Upper lobe of left lung (tissue), 6 donors: ENCODE measurements at regions not wholly inside any gene's neighbourhood (a gene's known extent, or its start where the extent isn't known, plus 50 kb on each side); places are given as distances from the start of the nearest gene placed in this dataset.

Experiments used
- ATAC-seq, 2 donors: fragments of 200-7000 bp; cut with Tn5 transposase; one replicate each; pipeline ENCODE4 v1.9.1; 2022; ENCODE audit warnings: mild to moderate bottlenecking in 2 of 2, moderate library complexity in 2 of 2; ENCODE audit not compliant: low FRiP score in 2 of 2
- DNase-seq, 2 donors: peaks; one replicate each; pipeline ENCODE4 v3.0.0-alpha.2; 2019 to 2020
- H3K27ac ChIP-seq, 4 donors: fragments of 200-600 bp; sonication (generic); one replicate each; pipeline ENCODE4 v1.5.1; 2016 to 2019
- H3K27me3 ChIP-seq, 4 donors: fragments of 200-600 bp; sonication (generic); one replicate each; pipeline ENCODE4 v1.5.1; 2017 to 2019
- H3K36me3 ChIP-seq, 4 donors: fragments of 200-600 bp; sonication (generic); one replicate each; pipeline ENCODE4 v1.5.1; 2016 to 2019
- H3K4me1 ChIP-seq, 4 donors: fragments of 200-600 bp; sonication (generic); one replicate each; pipeline ENCODE4 v1.5.1; 2018 to 2019
- H3K4me3 ChIP-seq, 4 donors: fragments of 200-600 bp; sonication (generic); one replicate each; pipeline ENCODE4 v1.5.1; 2017 to 2019; ENCODE audit warnings: mild to moderate bottlenecking in 2 of 4, moderate library complexity in 1 of 4
- H3K9me3 ChIP-seq, 4 donors: fragments of 200-600 bp; sonication (generic); one replicate each; pipeline ENCODE4 v1.5.1; 2018 to 2019
- EP300 ChIP-seq, 4 donors: sonication (generic); formaldehyde crosslinking; IDR thresholded peaks; one replicate each; pipeline ENCODE4 v1.5.1; 2017; ENCODE audit warnings: antibody characterized with exemption in 4 of 4, control low read depth in 2 of 4
- POLR2A ChIP-seq, 4 donors: fragments of 450-650 bp; IDR thresholded peaks; one replicate each; pipeline ENCODE4 v1.5.1; 2016 to 2017; ENCODE audit warnings: antibody characterized with exemption in 4 of 4, mild to moderate bottlenecking in 2 of 4
- POLR2AphosphoS5 ChIP-seq, 2 donors: sonication (generic); formaldehyde crosslinking; IDR thresholded peaks; one replicate each; pipeline ENCODE4 v1.5.1; 2017; ENCODE audit warnings: antibody characterized with exemption in 2 of 2
- WGBS, 2 donors: methylation state at CpG; one replicate each; pipeline ENCODE4 v1.1.5; 2017 to 2018; 5-methylcytosine and 5-hydroxymethylcytosine counted together
- TF ChIP-seq, protein P1 (sequence below), 6 experiments: fragments of 450-650 bp in 4 of 6; fragments of 200-600 bp in 2 of 6; sonication (generic) in 2 of 6; IDR thresholded peaks; one replicate each; pipeline ENCODE4 v1.5.1; 2016 to 2019; ENCODE audit warnings: antibody characterized with exemption in 6 of 6
- donor health status: DM: no; HTN: no; CAD: no; lungs with moderate emphysema.
- donor health status: DM: no; HTN: yes; CAD: no; lungs with severe emphysema.

DNA sequence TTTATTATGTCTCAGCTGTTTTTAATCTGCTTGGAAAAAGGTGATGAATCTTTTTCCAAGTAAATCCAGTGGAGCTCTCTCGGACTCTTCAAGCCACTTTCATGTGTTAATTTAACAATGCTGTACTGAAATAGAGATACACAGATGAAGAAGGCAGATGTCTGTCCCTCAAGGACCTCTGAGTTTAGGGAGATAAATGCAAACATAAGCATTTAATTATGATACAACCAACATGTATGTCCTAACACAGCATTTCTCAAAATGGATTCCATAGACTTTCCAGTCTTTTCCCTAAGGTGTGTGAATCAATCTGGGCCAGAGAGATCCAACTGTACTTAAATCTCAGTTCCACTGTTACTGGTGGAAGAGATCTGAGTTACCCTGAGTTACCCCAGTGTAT, 262.4 kb downstream of the RND3 start:
- no peaks in the 10 kb centered on the region for H3K9me3 ChIP-seq
- ATAC-seq = no peak
- TF ChIP-seq POLR2A (IDR thresholded peaks at IDR 0.05) = no peak
- TF ChIP-seq EP300 (IDR thresholded peaks at IDR 0.05) = no peak
- no peak for TF ChIP-seq POLR2AphosphoS5 (IDR thresholded peaks at IDR 0.05)
- TF ChIP-seq, protein P1, sequence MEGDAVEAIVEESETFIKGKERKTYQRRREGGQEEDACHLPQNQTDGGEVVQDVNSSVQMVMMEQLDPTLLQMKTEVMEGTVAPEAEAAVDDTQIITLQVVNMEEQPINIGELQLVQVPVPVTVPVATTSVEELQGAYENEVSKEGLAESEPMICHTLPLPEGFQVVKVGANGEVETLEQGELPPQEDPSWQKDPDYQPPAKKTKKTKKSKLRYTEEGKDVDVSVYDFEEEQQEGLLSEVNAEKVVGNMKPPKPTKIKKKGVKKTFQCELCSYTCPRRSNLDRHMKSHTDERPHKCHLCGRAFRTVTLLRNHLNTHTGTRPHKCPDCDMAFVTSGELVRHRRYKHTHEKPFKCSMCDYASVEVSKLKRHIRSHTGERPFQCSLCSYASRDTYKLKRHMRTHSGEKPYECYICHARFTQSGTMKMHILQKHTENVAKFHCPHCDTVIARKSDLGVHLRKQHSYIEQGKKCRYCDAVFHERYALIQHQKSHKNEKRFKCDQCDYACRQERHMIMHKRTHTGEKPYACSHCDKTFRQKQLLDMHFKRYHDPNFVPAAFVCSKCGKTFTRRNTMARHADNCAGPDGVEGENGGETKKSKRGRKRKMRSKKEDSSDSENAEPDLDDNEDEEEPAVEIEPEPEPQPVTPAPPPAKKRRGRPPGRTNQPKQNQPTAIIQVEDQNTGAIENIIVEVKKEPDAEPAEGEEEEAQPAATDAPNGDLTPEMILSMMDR (IDR thresholded peaks at IDR 0.05) = no peak
- no peak for DNase-seq
- WGBS, 2 donors = 85 to 92% methylated on average over 1 of the region's 1 CpG
- no peaks in the 10 kb centered on the region for H3K27me3 ChIP-seq
- no peaks in the 10 kb centered on the region for H3K36me3 ChIP-seq
- H3K4me3 ChIP-seq = no peak overlapping the region
- H3K27ac ChIP-seq = no peak overlapping the region
- H3K4me1 ChIP-seq = no peaks in the 10 kb centered on the region

DNA sequence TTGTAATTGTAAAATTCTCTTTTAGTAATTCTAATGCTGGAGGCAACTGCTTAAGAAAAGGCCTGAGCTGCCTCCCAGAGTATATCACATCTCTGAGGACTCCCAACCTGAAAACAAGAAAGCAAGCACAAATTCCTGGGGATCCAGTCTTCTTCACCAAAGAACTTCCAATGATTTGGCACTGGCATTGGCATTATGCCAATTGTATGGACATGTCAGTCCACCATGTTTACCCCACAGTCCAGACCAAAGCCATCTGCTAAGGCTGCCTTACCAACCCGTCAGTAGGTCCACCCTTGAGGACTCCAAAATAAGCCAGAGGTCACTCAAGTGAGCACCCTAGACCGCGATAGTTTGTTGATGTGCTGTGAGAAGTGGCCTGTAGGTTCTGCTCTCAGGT, 263.1 kb downstream of the RND3 start:
- H3K36me3 ChIP-seq = no peaks in the 10 kb centered on the region
- no peaks in the 10 kb centered on the region for H3K4me1 ChIP-seq
- H3K4me3 ChIP-seq = no peak overlapping the region
- TF ChIP-seq POLR2A (IDR thresholded peaks at IDR 0.05) (no peak), EP300 (IDR thresholded peaks at IDR 0.05) (no peak), POLR2AphosphoS5 (IDR thresholded peaks at IDR 0.05) (no peak)
- TF ChIP-seq, protein P1 (IDR thresholded peaks at IDR 0.05) = no peak
- no peak for ATAC-seq
- H3K27ac ChIP-seq = no peak overlapping the region
- H3K27me3 ChIP-seq = no peaks in the 10 kb centered on the region
- no peaks in the 10 kb centered on the region for H3K9me3 ChIP-seq
- no peak for DNase-seq
- WGBS, 2 donors = 91% methylated on average over 3 of the region's 3 CpGs

DNA sequence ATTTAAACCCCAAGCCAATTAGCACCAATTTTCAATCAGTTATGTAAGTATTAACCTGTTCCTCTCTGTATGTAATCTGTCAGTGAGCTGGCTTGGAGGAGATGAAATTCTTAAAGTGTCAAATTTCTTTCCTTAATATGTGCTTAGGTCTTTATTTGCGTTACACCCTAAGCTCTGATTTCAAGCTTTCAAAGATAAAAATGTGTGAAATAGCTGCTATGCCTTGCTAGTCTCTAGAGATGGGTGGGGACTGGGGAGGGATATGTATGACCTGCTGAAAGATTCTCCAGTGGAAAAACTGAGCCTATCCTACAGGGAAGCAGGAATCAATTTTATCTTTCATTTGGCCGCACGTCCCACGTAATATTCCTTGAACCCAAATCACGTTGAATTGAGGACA, 264.5 kb downstream of the RND3 start:
- no peaks in the 10 kb centered on the region for H3K4me1 ChIP-seq

DNA sequence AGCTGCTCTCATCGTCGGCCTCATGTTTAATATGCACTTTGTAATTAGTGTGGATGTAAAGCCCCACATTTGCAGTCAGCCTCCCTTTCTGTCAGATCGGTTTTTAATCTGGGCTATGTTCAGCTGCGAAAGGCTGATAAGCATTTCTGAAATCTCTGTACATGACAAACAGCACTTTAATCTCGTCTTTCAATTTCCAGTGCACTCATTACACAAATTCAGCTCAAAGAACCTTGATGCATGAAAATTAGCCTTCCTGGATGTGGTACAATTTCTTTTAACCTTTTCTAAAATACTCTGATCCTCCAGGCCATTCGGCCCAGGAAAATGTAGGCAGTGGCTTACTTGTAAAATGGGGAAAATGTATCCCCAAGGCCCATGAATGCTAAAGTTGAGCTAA, 265.1 kb downstream of the RND3 start:
- no peak overlapping the region for H3K4me3 ChIP-seq
- no peaks in the 10 kb centered on the region for H3K36me3 ChIP-seq
- TF ChIP-seq EP300 (IDR thresholded peaks at IDR 0.05) = no peak
- TF ChIP-seq POLR2A (IDR thresholded peaks at IDR 0.05) = no peak
- TF ChIP-seq, protein P1 (IDR thresholded peaks at IDR 0.05) = no peak
- no peak for TF ChIP-seq POLR2AphosphoS5 (IDR thresholded peaks at IDR 0.05)
- no peaks in the 10 kb centered on the region for H3K27me3 ChIP-seq
- no peaks in the 10 kb centered on the region for H3K4me1 ChIP-seq
- WGBS, 2 donors = 85 to 89% methylated on average over 6 of the region's 6 CpGs
- DNase-seq (no peak), ATAC-seq (no peak)
- H3K27ac ChIP-seq = no peak overlapping the region
- H3K9me3 ChIP-seq = no peaks in the 10 kb centered on the region

More for the DNA sequence above, 264.5 kb downstream of the RND3 start:
- DNase-seq (no peak), ATAC-seq (no peak)
- Histone ChIP-seq H3K9me3 (no peaks in the 10 kb centered on the region), H3K4me3 (no peak overlapping the region), H3K36me3 (no peaks in the 10 kb centered on the region), H3K27me3 (no peaks in the 10 kb centered on the region), H3K27ac (no peak overlapping the region)
- WGBS, 2 donors = 92 to 96% methylated on average over 5 of the region's 5 CpGs
- TF ChIP-seq POLR2AphosphoS5 (IDR thresholded peaks at IDR 0.05) (no peak), EP300 (IDR thresholded peaks at IDR 0.05) (no peak), POLR2A (IDR thresholded peaks at IDR 0.05) (no peak)
- TF ChIP-seq, protein P1 (IDR thresholded peaks at IDR 0.05) = no peak

DNA sequence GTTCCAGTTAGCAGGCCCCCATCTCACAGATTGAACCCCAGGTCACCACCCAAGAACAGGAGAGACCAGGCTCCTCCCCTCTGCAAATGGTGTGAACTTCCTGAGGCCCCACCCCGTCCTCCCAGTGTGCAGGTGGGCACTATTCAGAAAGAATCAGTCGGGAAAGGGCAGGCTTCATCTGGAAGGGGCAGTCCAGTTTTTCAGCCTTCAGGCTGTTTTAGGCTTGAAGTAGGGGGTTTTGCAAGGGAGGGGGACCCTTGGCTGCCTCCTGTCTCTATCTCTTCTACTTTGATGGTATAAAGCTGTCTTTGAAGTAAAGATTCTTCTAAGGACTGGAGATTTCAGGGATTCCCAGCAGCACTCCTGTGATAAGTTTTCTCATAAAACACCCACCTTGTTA, 267.6 kb downstream of the RND3 start:
- Histone ChIP-seq H3K36me3 (no peaks in the 10 kb centered on the region), H3K27ac (no peak overlapping the region), H3K27me3 (no peaks in the 10 kb centered on the region), H3K9me3 (no peaks in the 10 kb centered on the region), H3K4me1 (no peaks in the 10 kb centered on the region), H3K4me3 (no peak overlapping the region)
- WGBS, 2 donors = 58 to 75% methylated on average over 2 of the region's 2 CpGs
- ATAC-seq (no peak), DNase-seq (no peak)
- TF ChIP-seq POLR2A (IDR thresholded peaks at IDR 0.05) (no peak), POLR2AphosphoS5 (IDR thresholded peaks at IDR 0.05) (no peak), EP300 (IDR thresholded peaks at IDR 0.05) (no peak)
- TF ChIP-seq, protein P1 (IDR thresholded peaks at IDR 0.05) = no peak
